HG02763 (cell line): ENCODE measurements at regions not wholly inside any gene's neighbourhood (a gene's known extent, or its start where the extent isn't known, plus 50 kb on each side); places are given as distances from the start of the nearest gene placed in this dataset.

Experiments used
- ATAC-seq: cut with Tn5 transposase; IDR thresholded peaks from one replicate; pipeline ENCODE4 v1.9.1; 2021; ENCODE audit warnings: mild to moderate bottlenecking, moderate library complexity; ENCODE audit not compliant: unreplicated experiment

DNA sequence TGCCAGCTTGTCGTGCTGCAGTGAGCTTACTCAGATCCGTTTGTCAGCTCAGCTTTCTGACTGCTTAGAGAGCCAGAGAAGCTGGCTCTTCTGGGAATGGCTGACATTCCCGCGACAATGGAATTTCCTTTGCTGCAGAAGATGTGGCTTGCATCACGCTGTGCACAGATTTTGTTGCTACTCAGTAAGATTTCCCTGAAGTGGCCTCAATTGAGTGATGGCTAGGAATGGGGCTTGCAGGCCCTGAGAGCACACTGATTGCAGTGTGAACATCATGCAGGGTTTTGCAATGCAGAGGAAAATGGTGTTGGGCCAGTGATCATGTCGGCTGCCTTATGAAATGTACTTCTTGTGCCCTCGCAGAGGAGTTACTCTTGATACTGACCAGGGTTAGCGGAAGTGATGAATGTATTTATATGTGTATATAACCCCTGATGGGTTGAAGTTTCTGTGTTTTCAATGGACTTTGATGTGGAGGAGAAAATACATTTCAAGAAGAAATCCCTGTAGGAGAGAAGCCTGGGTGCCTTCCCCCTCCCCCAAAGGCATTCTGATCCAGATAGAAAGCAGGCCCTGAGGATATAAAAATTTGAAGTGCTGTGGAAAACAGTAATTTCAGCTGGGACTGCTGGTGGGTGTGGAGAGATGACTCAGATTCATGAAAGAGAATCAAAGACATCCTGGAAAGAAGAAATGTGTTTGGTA, 102.5 kb upstream of the PDZRN3 start:
- no peak for ATAC-seq

DNA sequence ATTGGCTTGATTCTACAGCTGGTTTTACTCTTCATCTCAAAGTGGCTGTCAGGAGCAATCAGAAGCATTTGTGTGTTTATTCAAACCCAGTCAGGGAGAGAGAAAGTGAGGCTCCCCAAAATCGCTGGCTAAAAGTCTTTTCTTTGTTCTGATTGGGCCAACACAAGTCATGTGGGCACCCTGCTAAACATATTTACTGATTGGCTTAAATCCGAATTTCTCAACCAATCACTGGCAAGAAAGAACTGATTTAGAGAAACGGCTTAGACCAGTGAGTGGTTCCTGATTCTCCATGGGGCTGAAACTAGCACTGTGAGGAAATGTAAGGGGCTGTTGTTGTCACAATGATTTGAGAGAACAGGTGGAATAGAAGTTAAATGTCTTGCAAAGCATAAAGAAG, 98.9 kb upstream of the PDZRN3 start:
- no peak for ATAC-seq

DNA sequence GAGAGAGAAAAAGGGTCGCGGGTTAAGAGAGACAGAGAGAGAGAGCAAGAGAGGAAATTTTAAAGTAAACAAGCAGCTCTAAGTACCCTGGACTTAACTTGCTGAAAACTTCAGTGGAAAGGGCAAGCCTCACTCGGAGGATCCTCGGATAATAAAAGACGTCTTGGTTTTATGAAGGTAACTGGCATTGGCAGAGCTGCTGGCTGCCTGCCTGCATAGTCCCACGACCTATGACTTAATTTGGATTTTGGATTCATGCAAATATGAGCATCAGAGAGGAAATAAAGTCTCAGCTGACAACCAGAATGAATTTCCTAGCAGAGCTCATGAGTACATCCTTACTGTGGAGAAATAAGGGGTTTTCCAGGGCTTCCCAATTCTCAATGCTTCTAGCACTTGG, 95.1 kb upstream of the PDZRN3 start:
- no peak for ATAC-seq

DNA sequence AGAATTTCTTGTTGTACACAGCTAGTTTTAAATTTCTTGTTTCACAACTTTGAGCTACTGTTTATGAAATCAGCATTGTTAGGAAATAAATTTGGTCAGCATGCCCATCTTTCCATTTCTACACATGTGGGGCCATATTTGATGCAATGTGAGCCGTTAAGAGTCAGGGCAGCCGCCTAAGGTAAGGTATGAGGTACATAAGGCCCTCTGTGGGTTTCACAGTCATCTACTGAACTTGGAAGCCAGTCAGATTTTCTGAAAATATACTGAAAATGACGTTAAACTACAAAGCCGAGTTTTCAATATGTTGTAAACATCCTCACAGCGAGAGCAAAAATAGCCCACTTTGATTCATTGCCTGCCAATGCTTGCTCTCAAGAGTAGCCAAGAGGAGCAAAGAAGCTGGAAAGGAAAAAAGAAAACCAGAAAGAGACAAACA, 94.7 kb upstream of the PDZRN3 start:
- no peak for ATAC-seq

DNA sequence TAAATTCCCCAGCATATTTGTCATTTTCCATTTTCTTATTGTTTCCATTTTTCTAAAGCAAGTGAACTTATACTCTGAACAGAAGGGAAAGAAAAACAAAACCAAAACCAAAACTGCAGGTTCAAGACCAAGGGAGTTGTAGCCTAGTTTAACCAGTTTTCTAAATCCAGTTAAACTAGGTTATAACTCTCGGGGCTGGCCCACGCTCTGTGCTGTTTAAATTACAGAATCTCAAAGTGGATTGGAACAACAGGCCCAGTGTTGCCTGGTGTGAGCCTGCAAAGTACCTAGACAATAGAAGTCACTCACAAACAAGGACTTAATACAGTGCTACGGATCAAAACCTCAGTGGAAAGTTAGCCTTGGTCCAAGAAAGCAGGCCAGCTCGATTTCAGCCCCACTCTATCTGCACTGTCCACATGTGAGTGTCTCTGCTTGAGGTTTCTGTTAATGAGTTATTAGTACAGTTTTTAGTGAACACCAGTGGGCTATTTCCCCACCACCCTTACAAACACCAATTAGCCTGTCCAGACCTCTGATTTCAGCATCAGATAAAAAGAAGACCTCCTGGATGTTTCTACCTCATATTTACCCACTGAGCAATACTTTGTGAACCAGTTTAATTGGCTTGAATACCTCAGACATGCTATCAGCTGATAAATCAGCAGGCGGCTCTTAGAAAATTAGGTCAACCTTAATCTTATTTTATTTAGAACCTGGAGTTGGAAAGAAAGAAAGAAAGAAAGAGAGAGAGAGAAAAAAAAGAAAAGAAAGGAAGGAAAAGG, 93.8 kb upstream of the PDZRN3 start:
- no peak for ATAC-seq

DNA sequence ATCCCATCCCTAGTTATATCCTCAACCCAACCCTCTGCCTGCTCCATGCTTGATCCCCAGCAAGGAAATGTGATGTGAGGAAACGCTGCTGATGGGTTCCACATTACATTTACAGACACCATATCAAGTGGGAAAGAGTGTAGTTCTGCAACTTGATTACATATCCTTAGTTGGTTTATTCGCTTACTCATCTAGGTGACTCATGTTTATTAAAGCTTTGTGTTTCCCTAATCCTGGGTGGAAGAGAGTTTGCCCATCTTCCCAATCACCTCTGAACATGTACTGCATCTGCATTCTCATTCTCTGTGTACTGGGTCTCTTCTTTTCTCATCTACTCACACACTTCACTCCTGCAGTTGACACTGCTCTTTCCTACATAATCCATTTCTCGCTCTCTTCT, 91.7 kb upstream of the PDZRN3 start:
- ATAC-seq: no peak

DNA sequence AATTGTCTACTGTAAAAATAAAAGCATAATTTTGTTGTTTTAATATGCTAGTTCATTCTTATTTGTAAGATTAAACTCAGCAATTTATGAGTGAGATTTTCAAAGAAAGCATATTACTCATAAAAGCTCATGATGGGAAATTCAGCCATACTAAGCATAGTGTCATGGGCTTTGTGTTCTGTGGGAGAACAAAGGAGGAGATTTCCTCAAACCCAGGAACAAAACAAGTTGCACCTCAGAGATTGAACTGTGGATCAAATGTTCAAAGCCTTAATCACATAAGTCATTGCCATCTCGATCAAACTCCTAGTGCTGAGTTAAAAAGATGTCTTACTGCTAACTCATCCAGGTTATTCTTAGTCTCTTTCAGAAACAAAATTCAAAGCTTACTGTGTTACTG, 85.6 kb upstream of the PDZRN3 start:
- no peak for ATAC-seq

DNA sequence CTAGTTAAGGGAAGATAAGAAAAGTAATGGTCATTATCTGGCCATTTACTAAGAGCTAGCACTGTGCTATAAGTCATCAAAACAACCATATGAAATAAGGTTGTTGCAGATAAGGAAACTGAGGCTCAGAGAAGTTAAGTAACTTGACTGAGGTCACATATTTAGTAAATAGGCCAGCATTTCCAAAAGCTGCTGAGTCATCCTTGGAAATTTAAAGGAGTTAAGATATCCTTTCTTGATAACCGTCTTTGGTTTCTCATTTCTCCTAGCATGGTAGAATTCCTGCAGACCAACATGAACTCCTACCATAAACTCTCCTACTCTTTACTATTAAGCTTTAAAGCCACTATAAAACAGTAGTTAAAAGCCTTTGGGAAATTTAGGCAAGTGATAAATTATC, 85.0 kb upstream of the PDZRN3 start:
- ATAC-seq: no peak

DNA sequence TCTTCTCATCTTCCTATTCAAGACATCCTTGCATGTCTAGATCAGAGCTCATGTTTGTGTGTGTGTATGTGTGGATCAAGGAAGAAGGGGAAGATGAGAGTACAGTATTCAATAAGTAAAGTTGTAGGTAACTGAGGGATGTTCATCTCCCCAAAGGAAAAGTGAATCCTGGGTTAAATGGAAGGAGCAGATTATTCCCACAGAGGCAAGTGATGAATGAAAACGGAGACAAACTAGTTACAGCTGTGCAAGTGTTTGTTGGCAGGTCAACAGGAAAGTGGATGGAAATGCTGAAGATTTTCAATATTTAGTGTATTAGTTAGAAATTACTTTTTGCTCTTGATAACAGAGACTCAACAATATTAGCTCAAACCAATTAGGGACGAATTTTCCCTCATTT, 84.2 kb upstream of the PDZRN3 start:
- no peak for ATAC-seq

DNA sequence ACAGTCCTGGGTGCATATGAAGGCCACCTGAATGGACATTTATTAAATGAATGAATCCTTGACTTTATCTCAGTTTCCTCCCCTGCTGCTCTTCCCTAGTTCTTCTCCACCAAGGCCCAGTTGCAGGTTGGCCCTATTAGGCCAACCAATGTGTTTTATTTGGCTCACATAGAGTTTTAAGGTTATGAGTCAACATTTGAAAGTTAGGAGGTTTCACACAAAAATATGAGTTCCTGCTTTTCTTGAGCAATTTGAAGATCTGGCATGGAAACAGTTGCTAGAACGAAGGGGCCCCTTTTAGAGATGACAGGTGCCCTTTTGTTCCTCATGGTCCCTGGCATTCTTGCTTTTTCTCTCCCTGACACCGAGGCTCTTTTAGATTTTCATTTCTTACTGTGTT, 83.0 kb upstream of the PDZRN3 start:
- no peak for ATAC-seq

DNA sequence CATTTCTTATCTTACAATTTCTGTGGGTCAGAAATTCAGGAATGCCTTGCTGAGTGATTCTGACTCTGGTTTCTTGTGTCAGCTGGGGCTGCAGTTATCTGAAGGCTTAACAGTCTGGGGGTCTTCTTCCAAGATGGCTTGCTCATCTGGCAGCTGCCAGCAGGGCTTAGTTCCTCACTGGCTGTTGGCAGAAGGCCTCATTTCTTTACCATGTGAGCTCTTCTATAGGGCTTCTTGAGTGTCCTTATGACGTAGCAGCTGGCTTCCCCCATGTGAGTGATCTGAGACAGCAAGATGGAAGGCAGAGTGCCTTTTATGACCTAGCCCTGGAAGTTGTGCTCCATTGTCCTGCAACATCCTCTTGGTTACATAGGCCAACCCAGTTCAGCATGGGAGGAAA, 82.0 kb upstream of the PDZRN3 start:
- no peak for ATAC-seq

DNA sequence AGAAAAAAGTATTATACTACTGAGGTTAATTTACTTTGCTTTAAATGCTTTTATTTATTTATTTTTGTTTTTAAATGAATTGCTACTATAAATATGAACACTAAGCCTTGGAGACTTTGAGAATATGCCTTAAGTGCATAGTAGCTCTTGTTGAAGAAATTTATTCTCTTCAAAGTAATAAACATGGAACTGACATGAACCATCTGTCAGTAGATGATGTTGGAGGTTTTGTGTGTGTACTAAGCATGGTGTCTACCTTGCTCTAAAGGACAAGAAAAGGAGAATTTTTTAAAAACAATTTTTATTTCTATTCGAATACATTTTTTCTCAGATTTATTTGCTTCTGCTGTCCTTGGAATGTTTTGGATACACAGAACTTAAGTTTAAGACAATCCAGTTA, 81.1 kb upstream of the PDZRN3 start:
- ATAC-seq: no peak

DNA sequence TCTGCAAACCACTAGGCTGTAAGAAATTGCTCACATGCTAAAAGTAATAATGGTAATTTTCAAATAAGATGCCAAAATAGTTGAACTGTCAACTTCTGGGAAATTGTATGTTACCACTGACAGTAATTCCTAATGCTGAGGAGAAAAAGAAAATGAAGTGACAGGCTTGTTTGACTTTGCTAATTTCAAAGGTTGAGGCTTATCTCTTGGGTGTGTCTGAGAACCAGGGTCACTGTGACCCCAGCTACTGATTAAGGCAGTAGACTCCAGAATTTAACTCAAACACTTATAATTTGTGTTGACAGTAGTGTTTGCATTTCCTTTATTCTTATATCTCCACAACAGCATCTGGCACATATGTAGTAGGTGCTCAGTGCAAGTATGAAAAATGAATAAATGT, 74.6 kb upstream of the PDZRN3 start:
- no peak for ATAC-seq

DNA sequence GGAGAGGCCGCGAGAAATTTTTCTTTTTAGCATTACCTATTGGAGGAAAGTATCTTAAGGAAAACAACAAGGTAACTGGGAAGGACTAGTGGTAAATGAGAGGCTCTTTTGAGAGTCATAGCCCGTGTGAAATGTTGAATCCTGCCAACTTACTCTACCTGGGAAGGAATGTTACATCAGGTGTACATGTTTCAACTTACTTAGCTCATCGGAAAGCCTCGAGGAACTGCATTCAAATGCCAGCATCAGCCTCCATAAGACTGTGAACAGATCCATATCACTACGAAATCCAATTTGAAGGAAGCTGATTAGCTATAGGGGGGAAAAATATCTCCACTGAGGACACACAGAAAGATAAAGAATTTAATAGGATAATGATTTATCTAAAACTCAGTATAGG, 72.3 kb upstream of the PDZRN3 start:
- ATAC-seq: no peak

DNA sequence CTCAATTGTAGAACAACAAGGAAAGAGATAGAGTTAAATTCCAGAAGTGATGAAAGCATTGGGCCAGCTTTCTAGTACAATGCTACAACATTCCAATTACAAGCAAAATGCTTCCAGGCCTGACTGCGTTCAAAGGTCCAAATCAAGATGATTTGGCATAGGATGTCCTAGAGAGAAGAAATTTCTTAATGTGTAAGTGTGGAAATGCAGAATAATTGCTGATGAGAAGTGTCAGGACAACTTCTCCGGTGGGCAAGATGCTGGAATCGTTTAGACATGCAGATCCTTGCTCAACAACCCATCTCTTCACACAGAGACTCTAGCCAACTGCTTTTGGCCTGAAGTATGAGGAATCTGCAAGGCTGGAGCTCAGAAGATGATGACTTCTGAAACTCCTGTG, 71.1 kb upstream of the PDZRN3 start:
- no peak for ATAC-seq

DNA sequence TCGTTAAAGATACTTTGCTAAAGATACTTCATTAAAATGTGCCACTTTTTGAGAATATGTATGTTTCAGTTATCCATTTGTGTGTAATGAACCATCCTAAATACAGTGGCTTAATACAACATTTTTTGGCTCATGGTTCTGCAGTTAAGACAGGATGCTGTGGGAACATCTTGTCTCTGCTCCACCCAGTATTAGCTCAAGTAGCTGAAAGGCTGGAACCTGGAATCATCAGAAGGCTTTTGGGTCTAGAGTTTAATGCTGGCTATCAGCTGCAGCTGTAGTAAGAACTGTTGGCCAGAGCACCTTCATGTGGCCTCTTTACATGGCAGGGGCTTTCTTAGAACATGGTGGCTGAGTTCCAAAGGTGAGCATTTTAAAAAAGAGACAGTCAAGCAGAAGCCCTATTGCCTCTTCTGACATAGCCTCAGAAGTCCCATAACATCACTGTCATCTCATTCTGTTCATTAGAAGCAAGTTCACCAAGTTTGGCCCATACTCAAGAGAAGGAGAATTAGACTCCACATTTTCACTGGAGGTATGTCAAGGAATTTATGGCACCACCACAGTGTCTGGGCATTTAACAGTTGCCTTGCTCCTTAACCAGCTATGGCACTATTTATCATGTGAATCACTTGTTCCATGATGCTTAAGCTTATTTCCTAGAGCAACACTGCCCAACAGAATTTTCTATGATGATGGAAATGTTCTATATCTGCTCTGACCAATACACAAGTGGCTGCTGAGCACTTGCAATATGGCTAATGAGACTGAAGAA, 70.4 kb upstream of the PDZRN3 start:
- no peak for ATAC-seq

DNA sequence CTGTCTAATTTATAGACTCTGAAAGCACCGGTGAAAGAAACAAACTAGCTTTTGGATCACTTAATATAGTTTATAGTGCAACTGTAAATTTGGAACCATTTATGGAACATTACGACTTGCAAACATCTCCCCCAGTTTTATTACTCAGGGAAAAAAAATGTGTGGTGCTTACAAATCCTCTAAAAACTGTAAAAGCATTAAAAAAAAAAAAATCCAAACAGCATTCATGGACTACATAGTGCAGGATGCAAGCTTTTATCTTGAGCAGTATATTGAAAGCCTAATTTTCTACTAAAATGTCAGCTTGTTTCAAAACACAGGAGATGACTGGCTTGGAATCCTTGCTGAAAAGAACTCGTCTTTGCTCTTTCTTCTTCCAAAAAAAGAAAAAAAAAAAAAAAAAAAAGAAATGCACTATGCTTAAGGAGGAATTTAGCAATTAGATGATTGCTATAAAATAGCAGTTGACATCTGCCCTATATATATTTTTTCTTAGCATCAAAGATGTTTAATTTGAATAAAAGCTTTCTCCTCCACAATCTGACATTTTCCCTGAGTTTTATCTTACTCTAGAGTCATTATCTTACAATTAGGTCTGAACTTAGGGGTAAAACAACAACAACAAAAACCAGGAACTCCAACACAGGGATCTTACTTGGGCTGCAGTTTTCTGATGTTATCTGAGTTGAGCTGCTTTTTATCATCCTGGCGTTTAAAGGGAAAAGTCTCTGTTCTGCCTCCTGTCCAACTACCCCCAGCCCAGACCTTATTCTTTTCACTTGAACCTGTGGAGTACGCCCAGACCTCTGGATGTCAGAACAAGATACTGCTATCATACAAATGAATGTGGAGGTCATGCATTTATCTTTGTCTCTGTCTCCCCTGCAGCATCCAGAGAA, 62.6 kb upstream of the PDZRN3 start:
- ATAC-seq: no peak

DNA sequence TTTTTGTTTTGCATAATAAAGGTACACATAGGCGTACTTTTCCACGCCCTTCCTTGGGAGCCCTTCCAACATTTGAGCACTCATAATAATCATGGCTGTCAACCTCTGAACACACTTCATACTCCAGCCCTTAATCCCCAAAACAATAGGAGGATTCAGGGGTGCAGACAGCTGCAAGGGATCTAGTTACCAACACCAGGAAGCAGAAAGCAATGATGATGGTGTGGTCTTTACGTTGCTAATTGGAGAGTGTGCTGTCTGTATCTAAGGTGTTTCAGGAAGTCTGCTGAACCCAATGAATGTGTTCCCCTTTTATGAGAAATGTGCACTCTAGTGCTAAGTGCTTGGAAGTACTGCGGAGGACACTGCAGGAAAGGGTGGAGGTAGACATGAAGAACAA, 60.3 kb upstream of the PDZRN3 start:
- ATAC-seq: no peak

DNA sequence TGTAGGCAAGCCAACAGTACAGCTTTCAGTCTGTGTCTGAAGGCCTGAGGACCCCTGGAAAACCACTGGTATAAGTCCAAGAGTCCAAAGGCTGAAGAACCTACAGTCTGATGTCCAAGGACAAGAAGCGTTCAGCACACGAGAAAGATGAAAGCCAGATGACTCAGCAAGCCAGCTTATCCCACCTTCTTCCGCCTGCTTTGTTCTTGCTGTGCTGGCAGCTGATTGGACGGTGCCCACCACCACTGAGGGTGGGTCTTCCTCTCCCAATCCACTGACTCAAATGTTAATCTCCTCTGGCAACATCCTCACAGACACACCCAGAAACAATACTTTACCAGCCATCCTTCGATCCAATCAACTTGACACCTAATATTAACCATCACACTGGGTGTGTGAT, 59.0 kb upstream of the PDZRN3 start:
- no peak for ATAC-seq

DNA sequence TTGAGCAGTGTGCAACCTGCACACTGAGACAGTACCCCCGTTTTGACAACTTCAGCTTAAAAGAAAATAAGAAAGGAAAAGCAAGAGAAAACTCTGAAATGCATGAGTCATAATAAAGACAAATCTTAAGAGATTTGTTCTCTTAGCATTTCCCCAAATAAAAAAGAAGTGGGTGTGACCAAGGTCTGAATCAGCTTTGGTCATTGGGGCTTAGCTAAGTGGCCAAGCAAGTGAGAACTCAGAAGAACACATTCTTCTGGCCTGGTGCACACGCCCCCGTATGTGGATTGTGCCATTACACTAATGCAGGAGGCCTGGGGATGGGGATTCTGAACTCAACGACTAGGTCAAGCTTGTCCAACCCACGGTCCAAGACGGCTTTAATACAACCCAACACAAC, 56.9 kb upstream of the PDZRN3 start:
- no peak for ATAC-seq

DNA sequence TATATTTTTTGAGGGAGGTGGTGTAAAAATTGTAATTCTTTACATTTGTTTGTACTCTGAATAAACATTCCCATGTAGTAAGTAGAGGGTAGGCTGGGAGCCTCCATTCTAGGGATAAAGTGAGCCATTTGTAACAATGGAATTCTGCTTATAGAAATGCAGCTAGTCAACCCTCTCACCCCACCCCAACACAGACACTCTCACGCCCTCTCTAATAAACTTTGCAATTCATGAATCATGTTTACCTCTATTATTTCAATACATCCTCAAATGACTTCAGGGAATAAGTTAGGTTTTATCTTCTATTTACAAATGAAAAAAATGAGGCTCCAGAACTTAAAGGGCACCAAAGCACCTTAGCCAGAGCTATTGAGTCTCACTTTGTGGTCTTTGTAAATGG, 56.5 kb upstream of the PDZRN3 start:
- no peak for ATAC-seq
